ENCODE measurements at regions not wholly inside any gene's neighbourhood (a gene's known extent, or its start where the extent isn't known, plus 50 kb on each side); places are given as distances from the start of the nearest gene placed in this dataset.

GRCh38 chr10:8489823-8490222 is 435.3 kb downstream of the GATA3 start:
- TF ChIP-seq POLR2AphosphoS5 (IDR thresholded peaks at IDR 0.05; ENCODE audit: low read depth, low read length) (no peak), POLR2A (IDR thresholded peaks at IDR 0.05; ENCODE audit: low read depth, low read length) (no peak), TAF1 (IDR thresholded peaks at IDR 0.05; ENCODE audit: borderline replicate concordance, low read depth, low read length) (no peak)
